NCI-H2227 treated with DMSO at 0.1 percent for 48 hours (cell line): ENCODE measurements at regions not wholly inside any gene's neighbourhood (a gene's known extent, or its start where the extent isn't known, plus 50 kb on each side); places are given as distances from the start of the nearest gene placed in this dataset.
"Not testable (repeated sequence)": the region's sequence is repeated elsewhere in the genome, so short reads cannot be mapped to it uniquely, and the experiment has no call there.

Experiments
- DNase-seq: peaks from one replicate; lab custom pipeline; 2025; lab: John Stamatoyannopoulos, UW

DNA sequence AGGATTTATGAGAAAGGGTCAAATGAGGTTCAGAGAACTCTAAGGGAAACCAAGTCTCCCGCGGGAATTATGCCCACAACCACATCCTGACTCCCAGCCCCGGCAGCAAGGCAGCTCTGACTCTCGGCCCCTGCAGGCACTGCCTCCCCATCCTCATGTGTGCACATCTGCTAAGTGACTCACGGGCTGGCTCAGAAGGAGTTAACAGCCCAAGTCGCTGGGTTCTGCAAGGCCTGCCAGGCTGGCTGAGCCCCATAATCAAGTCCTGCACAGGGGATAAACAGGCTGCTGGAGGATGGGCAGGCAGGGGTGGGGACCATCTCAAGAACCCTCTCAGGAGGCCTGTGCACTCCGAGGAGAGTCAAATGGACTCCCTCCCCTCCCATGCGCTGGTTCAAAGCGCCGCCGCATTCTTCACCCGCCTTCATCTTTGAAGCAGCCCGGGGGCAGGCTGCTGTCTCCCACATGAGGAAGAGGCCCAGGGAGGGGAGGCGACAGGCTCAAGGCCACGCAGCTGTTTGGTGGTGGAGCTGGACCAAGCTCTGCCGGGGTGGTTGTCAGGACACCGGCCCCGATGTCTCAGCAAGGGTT, 344.3 kb downstream of the MATN1 start:
- DNase-seq, result peak; percentile 89

DNA sequence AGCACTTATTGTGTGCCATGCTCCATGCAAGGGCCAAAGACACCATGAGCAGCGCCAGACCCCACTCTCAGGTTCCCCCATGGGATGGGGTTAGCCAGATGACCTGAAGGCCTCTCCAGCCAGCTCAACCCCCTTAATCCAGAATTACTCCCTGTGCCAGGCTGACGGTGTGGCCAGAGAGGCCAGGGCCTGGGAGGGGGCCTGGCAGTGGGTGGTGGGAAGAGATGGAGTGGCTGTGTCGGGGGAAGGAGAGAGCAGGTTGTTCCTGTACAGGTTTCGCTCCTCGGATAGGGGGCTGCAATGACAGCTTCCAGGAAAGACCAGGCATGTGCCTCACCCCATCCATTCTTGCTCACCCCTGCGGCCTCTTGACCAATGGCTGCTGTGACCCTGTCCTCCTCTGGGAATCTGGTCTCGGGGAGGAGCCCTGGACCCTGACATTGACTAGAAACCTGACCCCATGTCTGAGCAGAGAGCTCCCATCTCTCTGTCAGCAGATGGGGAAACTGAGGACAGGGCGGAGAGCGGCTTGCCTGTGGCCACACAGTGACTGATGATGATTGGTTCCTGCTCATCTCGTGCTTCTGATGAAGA, 345.3 kb downstream of the MATN1 start:
- no peak for DNase-seq

DNA sequence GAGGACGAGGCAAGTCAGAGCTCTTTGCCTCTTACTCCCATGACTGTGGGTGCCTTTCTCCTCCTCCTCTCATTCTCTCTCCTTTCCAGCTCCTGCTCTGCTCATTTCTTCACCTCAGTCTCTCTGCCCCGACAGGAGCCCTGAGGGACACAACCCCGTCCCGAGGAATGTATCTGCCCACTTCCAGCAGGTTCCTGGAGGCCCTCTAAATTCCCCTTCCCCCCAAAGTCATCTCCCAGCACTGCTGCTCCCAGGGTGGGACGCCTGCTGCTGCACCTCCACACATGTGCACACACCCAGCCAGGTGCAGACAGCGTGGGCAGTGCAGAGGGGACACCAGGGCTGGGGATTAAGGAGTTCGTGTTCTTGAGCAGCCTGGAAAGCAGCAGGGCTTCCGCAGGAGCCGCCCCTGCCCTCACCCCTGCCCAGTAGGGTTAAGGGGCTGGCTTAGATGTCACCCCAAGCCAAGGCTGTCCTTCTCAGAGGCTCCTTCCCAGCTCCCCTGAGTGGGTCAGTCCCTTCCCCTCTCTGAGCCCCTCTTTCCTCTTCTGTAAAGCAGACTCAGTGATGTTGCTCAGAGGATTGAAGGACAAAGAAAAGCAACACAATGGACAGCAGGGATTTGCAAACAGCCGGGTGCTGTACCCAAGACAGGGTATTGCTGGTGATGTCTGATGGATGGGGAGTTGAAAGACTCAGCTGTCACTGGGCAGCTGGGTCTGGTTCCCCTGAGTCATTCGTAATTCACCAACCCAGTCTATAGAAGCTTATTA, 346.0 kb downstream of the MATN1 start:
- no peak for DNase-seq

DNA sequence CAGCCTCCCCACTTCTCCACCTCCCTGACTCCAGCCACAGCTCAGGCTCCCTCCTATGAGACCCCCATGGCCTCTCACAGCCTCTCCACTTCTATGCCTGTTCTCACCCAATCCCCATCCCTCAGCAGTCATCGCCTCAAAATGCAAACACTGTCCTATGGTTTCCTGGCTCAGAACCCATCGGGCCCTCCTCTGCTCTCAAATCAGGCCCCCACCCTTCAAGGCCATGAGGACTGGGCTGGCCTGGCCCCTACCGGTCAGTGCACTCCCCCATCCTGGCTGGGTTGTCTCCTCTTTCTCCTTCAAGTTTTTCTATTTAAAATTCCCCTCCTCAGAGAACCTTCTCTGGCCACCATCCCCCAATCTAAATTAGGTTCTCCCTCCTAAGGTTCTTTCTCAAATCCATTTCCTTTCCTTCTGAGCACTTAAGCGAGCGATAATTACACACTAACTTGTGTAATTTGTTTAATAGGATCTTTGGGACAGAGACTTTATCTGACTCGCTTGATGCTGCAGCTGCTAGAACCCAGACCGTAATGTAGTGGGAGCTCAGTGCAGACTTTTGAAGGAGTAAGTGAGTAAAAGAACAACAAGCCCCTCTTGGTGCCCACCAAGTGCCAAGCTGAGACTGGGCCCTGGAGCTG, 347.2 kb downstream of the MATN1 start:
- DNase-seq, result no peak

GRCh38 chr1:30375156-30375555, 348.2 kb downstream of the MATN1 start:
- DNase-seq, result no peak

DNA sequence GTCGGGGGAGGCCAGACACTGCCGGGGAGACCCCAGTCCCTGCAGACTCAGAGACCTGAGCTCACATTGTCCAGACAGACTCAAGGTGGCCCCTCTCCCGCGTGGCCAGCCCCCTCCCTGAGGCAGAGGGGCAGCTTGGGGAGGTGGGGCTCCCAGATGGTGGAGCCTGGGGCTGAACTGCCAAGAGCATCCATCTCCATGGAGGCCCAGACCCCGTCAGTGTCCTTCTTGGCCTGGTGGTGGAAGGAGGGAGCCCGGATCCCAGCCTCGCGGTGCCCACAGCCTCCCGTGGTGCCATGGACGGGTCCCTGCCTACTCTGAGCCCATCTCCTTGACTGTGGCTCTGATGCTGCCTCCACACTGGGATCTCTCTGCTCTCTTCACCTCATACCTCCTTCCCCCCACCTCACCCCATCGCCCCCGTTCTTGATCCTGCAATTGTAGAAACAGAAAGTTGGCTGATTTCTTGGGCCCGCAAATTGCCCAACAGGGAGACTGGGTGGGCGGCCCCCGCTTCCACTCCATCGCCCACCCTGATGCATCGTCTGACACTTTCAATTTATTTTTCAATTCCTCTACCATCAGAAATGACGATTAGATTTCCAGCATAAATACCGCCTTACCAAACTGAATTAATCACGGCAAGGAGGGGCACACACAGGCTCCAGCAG, 348.9 kb downstream of the MATN1 start:
- no peak for DNase-seq

DNA sequence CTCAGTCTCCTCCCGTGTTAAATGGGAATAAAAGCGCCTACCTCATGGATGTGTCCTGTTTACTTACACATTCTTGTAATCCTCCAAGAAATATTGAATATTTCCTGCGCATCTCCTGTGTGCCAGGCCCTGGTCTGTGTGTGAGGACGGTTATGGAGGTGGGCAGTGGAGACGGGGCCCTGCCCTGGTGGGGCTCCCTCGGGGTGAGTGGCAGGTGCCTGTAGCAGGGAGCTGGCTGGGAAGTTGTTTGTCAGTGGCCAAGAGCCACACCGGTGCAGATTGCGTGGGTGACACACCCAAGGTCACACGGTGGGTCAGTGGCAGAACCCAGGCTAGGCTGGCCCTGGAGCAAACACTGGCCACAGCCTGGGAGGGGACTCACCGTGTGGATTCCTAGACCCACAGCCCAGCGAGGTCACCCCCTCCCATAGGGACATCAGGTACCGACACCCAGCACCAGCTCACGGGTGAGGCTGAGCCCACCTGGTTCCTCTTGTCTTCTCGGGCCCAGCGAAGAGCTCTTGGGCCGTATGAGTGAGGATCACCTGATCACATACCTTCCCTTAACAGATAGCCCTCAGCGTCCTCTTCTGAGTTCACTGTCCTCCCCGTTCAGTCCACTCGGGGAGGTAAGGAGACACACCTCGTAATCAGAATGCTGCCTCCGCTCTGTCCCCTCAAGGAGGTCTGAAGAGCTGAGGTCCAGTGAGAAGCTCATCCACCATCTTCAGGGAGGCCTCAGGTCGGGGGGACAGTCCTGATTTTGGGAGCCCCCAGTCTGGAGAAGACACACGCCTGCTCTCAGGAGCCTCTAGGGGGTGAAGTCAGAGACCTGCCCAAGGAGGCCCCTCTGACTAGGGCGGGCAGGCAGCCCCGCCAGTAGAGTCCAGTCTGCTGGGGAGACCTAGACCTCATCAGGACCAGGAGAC, 349.6 kb downstream of the MATN1 start:
- DNase-seq, result no peak

- no peak for DNase-seq
These were observed 350.5 kb downstream of the MATN1 start for GRCh38 chr1:30372792-30373433.

- no peak for DNase-seq
These were observed 351.2 kb downstream of the MATN1 start for GRCh38 chr1:30371888-30372791.

DNA sequence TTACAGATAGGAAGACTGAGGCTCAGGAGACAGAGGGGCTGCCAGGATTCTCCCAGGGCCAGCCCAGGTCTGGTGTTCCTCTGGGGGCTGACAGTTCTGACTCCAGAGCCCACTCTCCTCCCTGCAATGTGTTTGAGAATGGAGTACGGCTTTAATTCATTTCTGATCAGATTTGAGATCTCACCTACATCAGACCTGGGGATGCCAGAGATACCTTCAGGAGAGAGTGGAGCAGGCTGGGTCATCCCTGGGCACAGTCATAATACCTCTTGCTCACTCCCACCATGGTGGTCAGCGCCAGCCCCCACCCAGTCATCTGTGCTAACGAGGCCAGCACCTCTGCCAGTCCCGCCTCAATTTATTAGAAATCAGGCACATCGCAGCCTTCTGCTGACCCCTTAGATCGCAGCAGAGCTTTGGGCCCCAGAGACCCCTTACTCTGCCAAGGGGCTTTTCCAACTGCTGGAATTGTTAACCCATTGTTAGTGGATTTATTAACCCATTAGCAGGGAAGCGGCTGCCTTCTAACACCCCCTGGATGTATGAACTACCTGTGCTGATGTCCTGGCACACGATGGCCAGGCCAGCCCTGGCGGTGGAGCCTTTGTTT, 352.1 kb downstream of the MATN1 start:
- DNase-seq, result no peak

GRCh38 chr1:30368651-30369240, 354.6 kb downstream of the MATN1 start:
- DNase-seq, result no peak

GRCh38 chr1:30366911-30367310, 356.5 kb downstream of the MATN1 start:
- no peak for DNase-seq

DNA sequence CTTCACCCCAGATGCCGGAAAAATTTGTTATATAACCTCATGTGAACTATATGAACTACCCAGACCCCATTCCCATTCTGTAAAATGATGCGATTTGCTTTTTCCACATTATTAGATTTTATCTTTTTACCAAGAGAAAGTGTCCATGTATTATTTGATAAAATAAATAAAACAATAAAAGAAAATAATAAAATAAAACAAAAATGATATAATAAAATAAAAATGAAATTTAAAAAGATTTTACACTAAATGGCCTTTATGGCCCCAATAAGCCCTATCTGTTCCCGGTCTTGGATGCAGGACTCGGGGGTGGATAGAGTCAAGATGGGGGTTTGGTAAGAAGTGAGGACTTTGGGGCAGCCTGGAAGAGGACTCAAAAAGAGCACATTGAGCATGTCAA, 357.2 kb downstream of the MATN1 start:
- DNase-seq, result no peak

DNA sequence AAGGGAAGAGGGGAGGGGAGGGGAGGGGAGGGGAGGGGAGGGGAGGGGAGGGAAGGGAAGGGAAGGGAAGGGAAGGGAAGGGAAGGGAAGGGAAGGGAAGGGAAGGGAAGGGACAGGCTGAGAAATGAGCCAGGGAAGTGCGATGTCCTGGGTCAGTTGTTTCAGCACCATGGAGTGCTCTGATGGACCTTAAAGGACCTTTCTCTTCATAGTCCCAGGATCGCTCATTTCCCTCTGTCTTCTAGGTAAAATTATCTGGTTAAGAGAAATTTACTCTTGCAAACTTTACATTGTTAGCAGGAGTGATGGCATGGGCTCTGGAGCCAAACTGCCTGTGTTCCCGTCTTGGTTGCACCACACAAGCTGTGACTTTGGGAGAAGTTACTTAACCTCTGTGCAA, 357.8 kb downstream of the MATN1 start:
- DNase-seq, result no peak

- peak; percentile 45 for DNase-seq
These were observed 360.4 kb downstream of the MATN1 start for GRCh38 chr1:30363031-30363430.

DNA sequence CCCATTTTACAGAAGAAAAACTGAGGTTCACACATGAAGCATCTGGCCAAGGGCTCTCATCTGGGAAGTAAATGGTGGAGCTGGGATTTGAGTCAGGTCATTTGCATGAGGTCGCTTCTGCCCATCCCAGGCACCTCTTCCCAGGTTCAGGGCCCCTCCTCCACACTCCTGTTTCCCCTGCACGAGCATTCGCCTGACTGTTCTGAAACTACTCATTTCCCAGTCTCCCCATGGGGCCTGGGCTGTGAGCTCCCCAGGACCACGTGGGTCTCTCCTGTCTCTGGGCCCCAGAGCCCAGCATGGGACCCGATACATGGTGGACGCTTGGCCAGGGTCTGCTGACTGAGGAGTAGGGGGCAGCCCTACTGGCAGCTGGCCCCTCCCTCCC, 360.8 kb downstream of the MATN1 start:
- DNase-seq, result no peak

DNA sequence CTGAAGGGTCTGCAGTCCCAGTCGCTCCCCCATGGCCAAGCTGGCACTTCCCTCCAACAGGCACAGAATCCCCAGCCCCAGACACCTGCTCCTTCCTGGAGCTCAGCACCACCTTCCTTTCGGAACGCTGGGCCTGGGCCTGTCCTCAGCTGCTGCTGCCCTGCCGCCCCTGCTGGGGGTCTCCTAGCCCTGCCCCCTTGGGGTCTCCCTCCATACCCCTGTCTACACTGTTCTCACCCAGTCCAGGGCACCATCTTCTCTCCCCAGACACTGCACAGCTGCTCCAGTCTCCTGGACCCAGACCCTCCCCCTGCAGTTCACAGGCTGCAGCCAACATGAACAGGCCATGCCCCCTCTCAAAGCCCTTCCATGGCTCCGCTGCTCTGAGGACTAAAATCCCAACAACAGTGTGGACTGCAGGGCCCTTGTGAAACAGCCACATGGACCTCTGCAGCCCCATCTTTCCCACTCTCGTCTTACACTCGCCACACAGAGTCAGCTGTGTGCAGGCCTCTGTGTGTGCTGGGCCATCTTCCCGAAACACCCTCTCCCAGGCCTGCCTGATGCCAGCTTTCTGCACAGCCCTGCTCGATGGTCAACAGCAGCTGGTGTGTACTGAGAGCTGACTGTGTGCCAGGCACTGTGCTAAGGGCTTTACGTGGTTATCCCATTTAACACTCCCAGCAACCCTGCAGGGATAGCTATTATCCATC, 361.3 kb downstream of the MATN1 start:
- DNase-seq, result not testable (repeated sequence)

- DNase-seq, result no peak
These were observed 362.6 kb downstream of the MATN1 start for GRCh38 chr1:30360753-30361152.
